ENCODE measurements at regions not wholly inside any gene's neighbourhood (a gene's known extent, or its start where the extent isn't known, plus 50 kb on each side); places are given as distances from the start of the nearest gene placed in this dataset.

DNA sequence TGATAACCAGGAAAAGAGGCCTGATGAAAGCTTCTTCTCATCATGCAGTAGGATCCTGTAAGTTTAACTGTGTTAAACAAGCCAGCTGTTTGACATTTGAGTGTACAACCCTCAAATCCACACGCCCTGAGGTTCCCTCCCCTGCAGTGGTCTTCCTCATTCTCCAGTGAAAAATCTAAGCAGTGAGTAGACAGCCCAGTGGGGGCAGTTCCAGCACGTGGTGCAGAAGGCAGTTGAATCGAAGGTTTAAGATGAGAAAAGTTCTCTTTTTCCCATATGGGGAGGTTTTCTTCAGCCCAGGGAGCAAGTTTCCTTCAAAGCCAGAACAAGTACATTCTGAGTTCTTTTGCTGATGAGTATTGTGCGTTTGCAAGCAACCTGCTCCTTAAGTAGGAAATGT is 174.5 kb downstream of the NR2F2 start:
- TF ChIP-seq, protein P1, sequence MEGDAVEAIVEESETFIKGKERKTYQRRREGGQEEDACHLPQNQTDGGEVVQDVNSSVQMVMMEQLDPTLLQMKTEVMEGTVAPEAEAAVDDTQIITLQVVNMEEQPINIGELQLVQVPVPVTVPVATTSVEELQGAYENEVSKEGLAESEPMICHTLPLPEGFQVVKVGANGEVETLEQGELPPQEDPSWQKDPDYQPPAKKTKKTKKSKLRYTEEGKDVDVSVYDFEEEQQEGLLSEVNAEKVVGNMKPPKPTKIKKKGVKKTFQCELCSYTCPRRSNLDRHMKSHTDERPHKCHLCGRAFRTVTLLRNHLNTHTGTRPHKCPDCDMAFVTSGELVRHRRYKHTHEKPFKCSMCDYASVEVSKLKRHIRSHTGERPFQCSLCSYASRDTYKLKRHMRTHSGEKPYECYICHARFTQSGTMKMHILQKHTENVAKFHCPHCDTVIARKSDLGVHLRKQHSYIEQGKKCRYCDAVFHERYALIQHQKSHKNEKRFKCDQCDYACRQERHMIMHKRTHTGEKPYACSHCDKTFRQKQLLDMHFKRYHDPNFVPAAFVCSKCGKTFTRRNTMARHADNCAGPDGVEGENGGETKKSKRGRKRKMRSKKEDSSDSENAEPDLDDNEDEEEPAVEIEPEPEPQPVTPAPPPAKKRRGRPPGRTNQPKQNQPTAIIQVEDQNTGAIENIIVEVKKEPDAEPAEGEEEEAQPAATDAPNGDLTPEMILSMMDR (conservative IDR thresholded peaks at IDR 0.05; ENCODE audit: low read depth, low read length): no peak
- TF ChIP-seq POLR2A (IDR thresholded peaks at IDR 0.05; ENCODE audit: low read depth, low read length) (no peak), FOS (IDR thresholded peaks at IDR 0.05; ENCODE audit: low read depth, low read length) (no peak), RFX5 (IDR thresholded peaks at IDR 0.05; ENCODE audit: low read depth, low read length) (no peak), RAD21 (IDR thresholded peaks at IDR 0.05; ENCODE audit: low read length) (no peak)
- TF ChIP-seq, protein P2, sequence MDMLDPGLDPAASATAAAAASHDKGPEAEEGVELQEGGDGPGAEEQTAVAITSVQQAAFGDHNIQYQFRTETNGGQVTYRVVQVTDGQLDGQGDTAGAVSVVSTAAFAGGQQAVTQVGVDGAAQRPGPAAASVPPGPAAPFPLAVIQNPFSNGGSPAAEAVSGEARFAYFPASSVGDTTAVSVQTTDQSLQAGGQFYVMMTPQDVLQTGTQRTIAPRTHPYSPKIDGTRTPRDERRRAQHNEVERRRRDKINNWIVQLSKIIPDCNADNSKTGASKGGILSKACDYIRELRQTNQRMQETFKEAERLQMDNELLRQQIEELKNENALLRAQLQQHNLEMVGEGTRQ (IDR thresholded peaks at IDR 0.05; ENCODE audit: low read depth, low read length): no peak

All from IMR-90 (cell line).